ENCODE measurements at regions not wholly inside any gene's neighbourhood (a gene's known extent, or its start where the extent isn't known, plus 50 kb on each side); places are given as distances from the start of the nearest gene placed in this dataset.
"Not testable (repeated sequence)": the region's sequence is repeated elsewhere in the genome, so short reads cannot be mapped to it uniquely, and the experiment has no call there.

DNA sequence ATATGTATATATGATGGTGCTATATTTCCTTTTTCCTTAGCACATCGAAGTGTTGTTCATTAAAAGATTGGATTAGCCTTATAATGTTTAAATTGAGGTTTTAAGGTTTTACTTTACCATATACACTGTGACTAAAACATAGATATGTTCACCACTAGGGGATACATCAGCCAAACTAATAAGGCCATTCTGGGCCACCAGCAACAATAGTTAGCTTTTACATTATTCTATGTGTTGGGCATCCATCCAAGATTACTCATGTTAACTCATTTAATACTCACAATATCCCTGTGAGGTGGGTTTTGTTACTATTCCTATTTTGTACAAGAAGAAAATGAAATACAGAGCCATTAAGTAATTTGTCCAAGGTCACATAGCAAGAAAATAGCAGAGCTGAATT lies 202.6 kb upstream of the AVPR1A start:
- intact Hi-C loops (cut with micrococcal nuclease), result no loop called here
- Mint-ChIP-seq H3K4me3 (no peak overlapping the region), H3K9me3 (no peaks in the 10 kb centered on the region), H3K36me3 (ENCODE audit: low read depth) (no peaks in the 10 kb centered on the region), H3K27me3 (ENCODE audit: low read depth) (no peaks in the 10 kb centered on the region), H3K27ac (no peak overlapping the region), H3K4me1 (ENCODE audit: low read depth) (no peaks in the 10 kb centered on the region)
- no peak for DNase-seq
- CTCF ChIA-PET, result no interaction called here

DNA sequence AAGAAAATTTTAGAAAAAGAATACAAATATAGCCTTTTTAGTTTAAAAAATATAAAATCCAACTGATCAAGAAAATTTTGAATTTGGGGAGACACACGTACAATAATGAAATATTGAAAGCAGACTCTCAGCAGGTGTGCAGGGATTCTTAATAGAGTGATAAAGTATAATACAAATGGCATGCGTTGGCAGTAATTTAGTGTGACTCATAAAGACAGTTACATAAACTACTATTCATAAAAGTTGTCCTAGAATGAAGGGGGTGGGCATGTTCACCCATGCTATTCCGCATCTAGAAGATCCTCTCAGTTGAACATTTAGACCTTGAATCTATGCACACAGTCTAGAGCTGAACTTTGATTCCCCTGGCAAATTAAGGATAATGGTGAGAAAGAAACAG lies 200.4 kb upstream of the AVPR1A start:
- no peaks in the 10 kb centered on the region for H3K36me3 Mint-ChIP-seq (ENCODE audit: low read depth)
- H3K27me3 Mint-ChIP-seq (ENCODE audit: low read depth), result peaks cover 2% of the 10 kb centered on the region
- CTCF ChIA-PET, result no interaction called here
- H3K4me3 Mint-ChIP-seq, result no peak overlapping the region
- H3K9me3 Mint-ChIP-seq, result no peaks in the 10 kb centered on the region
- no peak for DNase-seq
- H3K27ac Mint-ChIP-seq, result no peak overlapping the region
- H3K4me1 Mint-ChIP-seq (ENCODE audit: low read depth), result no peaks in the 10 kb centered on the region
- intact Hi-C loops (cut with micrococcal nuclease), result no loop called here

DNA sequence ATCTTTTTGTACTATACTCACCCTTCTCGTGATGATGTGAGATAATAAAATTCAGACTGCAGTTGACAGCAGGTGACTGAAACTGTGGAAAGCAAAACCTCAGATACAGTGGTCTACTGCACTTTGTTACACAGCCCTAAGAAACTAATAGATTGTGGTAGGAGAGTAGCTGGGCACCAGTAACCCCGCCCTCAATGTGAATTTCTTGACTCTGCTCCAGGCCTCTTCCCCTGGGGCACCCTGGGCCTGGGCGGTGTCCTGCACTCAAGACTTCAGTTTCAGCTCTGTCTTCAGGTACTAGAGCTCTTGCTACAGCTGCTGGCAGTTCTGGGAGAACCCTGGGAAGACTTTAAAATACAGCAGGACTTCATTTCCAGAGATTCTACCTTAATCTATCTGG lies 197.6 kb upstream of the AVPR1A start:
- intact Hi-C loops (cut with micrococcal nuclease), result no loop called here
- Mint-ChIP-seq H3K4me1 (ENCODE audit: low read depth) (no peaks in the 10 kb centered on the region), H3K36me3 (ENCODE audit: low read depth) (no peaks in the 10 kb centered on the region), H3K9me3 (no peaks in the 10 kb centered on the region), H3K27me3 (ENCODE audit: low read depth) (peaks cover 2% of the 10 kb centered on the region), H3K4me3 (no peak overlapping the region), H3K27ac (no peak overlapping the region)
- CTCF ChIA-PET, result interaction anchor here (0.5 kb wide), 1 partner anchor 42 kb away, joined by 3 read pairs; no protein-coding TSS in a partner anchor
- no peak for DNase-seq

DNA sequence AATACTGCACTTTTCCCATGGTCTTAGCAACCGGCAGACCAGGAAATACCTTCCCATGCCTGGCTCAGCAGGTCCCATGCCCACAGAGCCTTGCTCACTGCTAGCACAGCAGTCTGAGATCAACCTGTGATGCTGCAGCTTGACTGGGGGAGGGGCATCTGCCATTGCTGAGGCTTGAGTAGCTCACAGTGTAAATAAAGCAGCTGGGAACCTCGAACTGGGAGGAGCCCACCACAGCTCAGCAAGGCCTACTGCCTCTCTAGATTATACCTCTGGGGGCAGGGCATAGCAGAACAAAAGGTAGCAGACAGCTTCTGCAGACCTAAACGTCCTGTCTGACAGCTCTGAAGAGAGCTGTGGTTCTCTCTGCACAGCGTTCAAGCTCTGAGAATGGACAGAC lies 186.2 kb upstream of the AVPR1A start:
- H3K4me1 Mint-ChIP-seq (ENCODE audit: low read depth); H3K27me3 Mint-ChIP-seq (ENCODE audit: low read depth); H3K27ac Mint-ChIP-seq; H3K36me3 Mint-ChIP-seq (ENCODE audit: low read depth); intact Hi-C loops (cut with micrococcal nuclease); CTCF ChIA-PET; H3K4me3 Mint-ChIP-seq; DNase-seq: not testable (repeated sequence)
- peaks cover 22% of the 10 kb centered on the region for H3K9me3 Mint-ChIP-seq

DNA sequence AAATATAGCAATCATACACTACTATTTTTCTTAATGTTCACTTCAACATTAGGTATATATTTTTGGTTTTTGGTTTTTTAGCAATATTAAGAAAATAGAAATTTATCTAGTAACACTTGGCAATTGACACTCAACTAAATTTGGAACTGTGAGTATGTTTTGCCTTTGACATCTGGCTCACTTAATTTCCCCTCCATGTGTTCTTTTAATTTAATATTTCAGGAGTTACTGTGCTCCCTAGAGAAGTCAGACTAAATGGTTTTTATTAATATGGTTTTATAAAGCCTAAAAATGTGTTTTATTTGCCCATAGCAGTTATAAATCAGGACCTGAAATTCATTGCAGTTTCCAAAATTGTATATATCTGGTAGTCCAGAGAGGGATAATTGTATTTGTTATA lies 175.3 kb upstream of the AVPR1A start:
- CTCF ChIA-PET, result no interaction called here
- intact Hi-C loops (cut with micrococcal nuclease), result no loop called here
- DNase-seq, result no peak
- no peaks in the 10 kb centered on the region for H3K4me1 Mint-ChIP-seq (ENCODE audit: low read depth)
- H3K9me3 Mint-ChIP-seq, result no peaks in the 10 kb centered on the region
- no peak overlapping the region for H3K4me3 Mint-ChIP-seq
- H3K27me3 Mint-ChIP-seq (ENCODE audit: low read depth), result no peaks in the 10 kb centered on the region
- no peaks in the 10 kb centered on the region for H3K36me3 Mint-ChIP-seq (ENCODE audit: low read depth)
- no peak overlapping the region for H3K27ac Mint-ChIP-seq

DNA sequence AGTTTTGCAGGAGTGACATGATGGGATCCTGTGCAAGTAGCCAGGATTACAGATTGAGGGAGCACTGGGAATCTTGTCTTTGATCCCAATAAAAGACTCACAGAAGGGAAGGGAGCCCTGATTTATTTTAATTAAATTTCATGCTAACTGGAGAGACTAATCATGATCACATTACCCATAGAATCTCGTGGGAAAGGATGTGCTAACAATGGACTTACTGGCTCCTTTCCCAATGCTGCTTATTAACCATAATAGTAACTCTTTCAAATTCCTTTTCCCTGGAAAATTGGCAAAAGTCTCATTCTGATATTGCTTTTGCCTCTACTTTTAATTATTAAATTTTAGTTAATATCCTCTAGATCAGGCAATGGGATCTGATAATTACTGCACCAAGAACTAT lies 174.8 kb upstream of the AVPR1A start:
- Mint-ChIP-seq H3K4me1 (ENCODE audit: low read depth) (no peaks in the 10 kb centered on the region), H3K9me3 (no peaks in the 10 kb centered on the region), H3K36me3 (ENCODE audit: low read depth) (no peaks in the 10 kb centered on the region), H3K27ac (no peak overlapping the region), H3K4me3 (no peak overlapping the region), H3K27me3 (ENCODE audit: low read depth) (no peaks in the 10 kb centered on the region)
- CTCF ChIA-PET, result no interaction called here
- no peak for DNase-seq
- intact Hi-C loops (cut with micrococcal nuclease), result no loop called here

DNA sequence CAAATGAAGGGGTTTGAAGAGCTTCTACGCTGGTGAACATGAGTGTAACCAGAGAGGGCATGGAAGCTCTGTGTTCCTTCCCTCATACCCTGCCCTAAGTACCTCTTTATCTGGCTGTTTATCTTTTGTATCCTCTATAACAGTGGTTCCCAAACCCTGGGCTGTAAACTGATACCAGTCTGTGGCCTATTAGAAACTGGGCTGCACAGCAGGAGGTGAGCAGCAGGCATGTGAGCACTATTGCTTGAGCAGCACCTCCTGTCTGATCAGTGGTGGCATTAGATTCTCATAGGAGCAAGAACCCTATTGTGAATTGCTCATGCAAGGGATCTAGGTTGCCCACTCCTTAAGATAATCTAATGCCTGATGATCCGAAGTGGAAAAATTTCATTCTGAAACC lies 172.9 kb upstream of the AVPR1A start:
- no peaks in the 10 kb centered on the region for H3K27me3 Mint-ChIP-seq (ENCODE audit: low read depth)
- no peak overlapping the region for H3K4me3 Mint-ChIP-seq
- intact Hi-C loops (cut with micrococcal nuclease), result no loop called here
- H3K9me3 Mint-ChIP-seq, result no peaks in the 10 kb centered on the region
- CTCF ChIA-PET, result no interaction called here
- no peak for DNase-seq
- H3K27ac Mint-ChIP-seq, result no peak overlapping the region
- no peaks in the 10 kb centered on the region for H3K4me1 Mint-ChIP-seq (ENCODE audit: low read depth)
- H3K36me3 Mint-ChIP-seq (ENCODE audit: low read depth), result no peaks in the 10 kb centered on the region

DNA sequence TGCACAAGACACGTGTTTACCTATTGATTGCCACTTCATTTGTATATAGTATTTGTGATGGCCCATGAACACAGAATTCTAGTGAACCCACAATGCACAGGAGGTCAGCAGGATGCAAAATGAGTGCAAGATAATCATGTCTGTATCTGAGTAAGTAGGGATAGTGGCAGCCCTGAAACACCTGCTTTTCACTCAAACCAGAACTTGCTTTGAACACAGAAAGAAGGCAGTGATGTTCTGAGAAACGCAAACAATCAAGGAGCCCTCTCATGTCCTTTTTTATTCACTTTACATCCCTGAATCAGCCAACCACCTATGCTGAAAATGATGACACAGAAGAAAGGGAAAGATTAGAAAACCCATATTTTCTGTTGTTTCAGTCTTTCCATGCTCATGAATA lies 170.4 kb upstream of the AVPR1A start:
- intact Hi-C loops (cut with micrococcal nuclease), result no loop called here
- Mint-ChIP-seq H3K27me3 (ENCODE audit: low read depth) (no peaks in the 10 kb centered on the region), H3K4me1 (ENCODE audit: low read depth) (no peaks in the 10 kb centered on the region), H3K27ac (no peak overlapping the region), H3K36me3 (ENCODE audit: low read depth) (no peaks in the 10 kb centered on the region), H3K9me3 (peaks cover 2% of the 10 kb centered on the region), H3K4me3 (no peak overlapping the region)
- CTCF ChIA-PET, result no interaction called here
- DNase-seq, result no peak

DNA sequence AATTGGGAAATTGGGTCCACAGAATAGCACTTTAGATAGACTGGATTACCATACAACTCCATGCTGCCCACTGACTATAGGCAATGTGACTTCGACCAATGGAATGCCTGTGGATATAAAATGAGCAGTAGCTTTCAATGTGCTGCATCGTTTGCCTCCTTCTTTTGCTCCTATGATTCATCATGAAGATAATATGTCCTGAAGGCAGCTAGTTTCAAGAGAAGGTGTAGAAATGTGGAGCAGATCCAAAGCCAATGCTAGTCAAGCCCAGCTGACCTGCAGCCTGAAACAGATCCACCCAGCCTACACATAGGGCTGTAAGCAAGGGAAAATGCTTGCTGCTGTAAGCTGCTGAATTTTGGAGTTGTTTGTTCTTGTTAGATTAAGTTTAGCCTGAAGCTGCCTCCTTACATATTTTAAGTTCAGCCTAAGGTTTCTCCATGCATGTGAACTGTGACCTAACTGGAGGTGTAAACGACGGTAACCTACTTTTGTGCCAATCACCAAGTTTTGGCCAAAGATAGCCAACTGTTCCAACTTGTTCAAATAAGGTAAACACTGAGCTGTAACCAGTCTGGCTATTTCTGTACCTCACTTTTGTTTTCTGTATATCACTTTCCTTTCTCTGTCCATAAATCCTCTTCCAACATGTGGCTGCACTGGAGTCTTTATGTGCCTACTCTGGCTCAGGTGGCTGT lies 169.1 kb upstream of the AVPR1A start:
- no peak overlapping the region for H3K4me3 Mint-ChIP-seq
- intact Hi-C loops (cut with micrococcal nuclease), result no loop called here
- H3K27me3 Mint-ChIP-seq (ENCODE audit: low read depth), result no peaks in the 10 kb centered on the region
- H3K27ac Mint-ChIP-seq, result no peak overlapping the region
- DNase-seq, result no peak
- H3K36me3 Mint-ChIP-seq (ENCODE audit: low read depth), result no peaks in the 10 kb centered on the region
- peaks cover 2% of the 10 kb centered on the region for H3K9me3 Mint-ChIP-seq
- CTCF ChIA-PET, result no interaction called here
- H3K4me1 Mint-ChIP-seq (ENCODE audit: low read depth), result no peaks in the 10 kb centered on the region

DNA sequence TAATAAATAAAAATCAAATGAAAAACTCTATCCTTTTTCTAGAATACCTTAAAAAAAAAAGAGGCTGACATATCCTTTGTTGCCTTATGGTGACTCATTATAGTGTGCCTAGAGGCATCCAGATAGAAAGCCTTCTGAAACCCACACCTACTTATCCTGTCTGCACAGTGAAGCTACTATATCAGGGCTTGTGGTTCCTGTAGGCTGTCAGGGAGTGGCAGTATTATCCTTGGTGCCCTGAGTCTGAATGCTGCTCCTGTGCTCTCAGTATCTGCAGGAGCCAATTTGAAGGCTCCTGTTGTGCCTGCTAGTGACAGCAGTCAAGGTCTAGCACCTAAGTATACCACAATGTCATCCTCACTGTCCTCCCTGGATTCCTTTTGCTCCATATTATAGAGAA lies 168.4 kb upstream of the AVPR1A start:
- intact Hi-C loops (cut with micrococcal nuclease), result no loop called here
- Mint-ChIP-seq H3K27ac (no peak overlapping the region), H3K36me3 (ENCODE audit: low read depth) (no peaks in the 10 kb centered on the region), H3K27me3 (ENCODE audit: low read depth) (no peaks in the 10 kb centered on the region), H3K4me1 (ENCODE audit: low read depth) (no peaks in the 10 kb centered on the region), H3K9me3 (peaks cover 2% of the 10 kb centered on the region), H3K4me3 (no peak overlapping the region)
- DNase-seq, result no peak
- CTCF ChIA-PET, result no interaction called here

DNA sequence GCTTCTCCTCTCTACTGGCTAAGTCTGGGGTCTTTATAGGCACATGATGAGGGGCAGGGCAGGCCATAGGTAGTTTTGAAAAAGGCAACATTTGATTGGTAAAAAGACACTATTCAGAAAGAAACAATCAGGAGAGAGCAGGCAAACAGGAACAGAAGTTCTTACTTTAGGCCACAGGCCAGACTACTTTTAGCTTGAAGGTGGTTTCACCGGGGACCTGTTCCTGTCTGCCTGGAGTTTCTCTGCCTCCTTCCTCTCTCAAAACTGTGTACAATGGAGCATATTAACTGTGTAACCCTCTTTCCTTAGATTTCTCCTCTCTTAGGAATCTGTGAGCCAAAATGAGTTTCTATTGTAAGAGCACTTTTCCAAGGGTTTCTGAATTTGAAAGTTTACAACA lies 167.9 kb upstream of the AVPR1A start:
- DNase-seq, result no peak
- Mint-ChIP-seq H3K4me3 (no peak overlapping the region), H3K27me3 (ENCODE audit: low read depth) (no peaks in the 10 kb centered on the region), H3K36me3 (ENCODE audit: low read depth) (no peaks in the 10 kb centered on the region), H3K9me3 (peaks cover 2% of the 10 kb centered on the region), H3K4me1 (ENCODE audit: low read depth) (no peaks in the 10 kb centered on the region), H3K27ac (no peak overlapping the region)
- CTCF ChIA-PET, result no interaction called here
- intact Hi-C loops (cut with micrococcal nuclease), result no loop called here

DNA sequence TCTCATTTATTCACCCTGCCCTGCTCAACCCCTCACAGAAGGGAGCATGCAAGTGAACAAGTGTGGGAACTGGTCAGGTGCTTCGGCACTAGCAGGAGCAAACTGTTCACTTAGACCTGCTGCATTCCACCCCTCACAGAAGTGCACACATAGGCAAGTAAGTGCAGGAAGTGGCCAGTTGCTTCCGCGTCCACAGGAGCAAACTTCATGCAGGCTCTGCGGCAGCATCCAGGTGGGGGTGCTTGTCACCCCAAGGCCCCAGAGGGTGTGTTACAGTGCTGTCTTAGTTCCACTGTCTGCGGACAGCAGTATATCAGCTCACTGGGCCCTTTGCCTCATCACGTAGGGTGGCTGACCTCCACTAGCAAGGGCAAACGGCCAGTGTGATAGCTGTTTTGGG lies 167.3 kb upstream of the AVPR1A start:
- DNase-seq, result no peak
- CTCF ChIA-PET, result no interaction called here
- intact Hi-C loops (cut with micrococcal nuclease), result no loop called here
- no peaks in the 10 kb centered on the region for H3K27me3 Mint-ChIP-seq (ENCODE audit: low read depth)
- no peaks in the 10 kb centered on the region for H3K36me3 Mint-ChIP-seq (ENCODE audit: low read depth)
- H3K4me1 Mint-ChIP-seq (ENCODE audit: low read depth), result no peaks in the 10 kb centered on the region
- peaks cover 2% of the 10 kb centered on the region for H3K9me3 Mint-ChIP-seq
- no peak overlapping the region for H3K27ac Mint-ChIP-seq
- H3K4me3 Mint-ChIP-seq, result no peak overlapping the region

DNA sequence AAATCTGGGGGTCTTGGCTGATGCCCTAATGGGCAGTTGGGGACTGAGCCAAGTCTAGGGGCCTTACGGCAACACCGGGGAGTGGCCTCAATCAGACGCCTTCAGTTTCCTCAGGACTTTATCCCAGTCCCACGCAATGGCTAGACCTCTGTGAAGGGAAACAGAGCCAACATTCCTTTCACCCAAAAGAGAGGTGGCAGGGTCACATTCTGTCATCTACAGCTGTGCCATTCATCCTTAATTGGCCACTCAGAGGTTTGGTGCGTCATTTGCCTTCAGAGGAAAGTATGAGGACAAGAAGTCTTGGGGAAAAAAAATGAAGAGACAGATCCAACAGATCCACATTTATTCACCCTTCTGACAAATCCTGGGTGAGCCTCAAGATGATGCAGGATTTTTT lies 166.9 kb upstream of the AVPR1A start:
- CTCF ChIA-PET, result no interaction called here
- Mint-ChIP-seq H3K36me3 (ENCODE audit: low read depth) (no peaks in the 10 kb centered on the region), H3K9me3 (peaks cover 2% of the 10 kb centered on the region), H3K4me1 (ENCODE audit: low read depth) (no peaks in the 10 kb centered on the region), H3K27me3 (ENCODE audit: low read depth) (no peaks in the 10 kb centered on the region), H3K27ac (no peak overlapping the region), H3K4me3 (no peak overlapping the region)
- intact Hi-C loops (cut with micrococcal nuclease), result no loop called here
- no peak for DNase-seq

Measured in activated naive CD4-positive, alpha-beta T cell treated with anti-CD3 and anti-CD28 coated beads for 36 hours (primary cell).